CD14-positive monocyte (primary cell): ENCODE measurements at regions not wholly inside any gene's neighbourhood (a gene's known extent, or its start where the extent isn't known, plus 50 kb on each side); places are given as distances from the start of the nearest gene placed in this dataset.

Experiments used
- DNase-seq, 3 donors: peaks; one replicate each; pipeline ENCODE4 v3.0.0-alpha.2; 2011 to 2022
- H2AFZ ChIP-seq: 2 replicates; pipeline ENCODE4 v1.6.0; 2012; ENCODE audit warnings: mild to moderate bottlenecking, low read depth, low read length, inconsistent platforms; ENCODE audit not compliant: insufficient read depth, poor library complexity, severe bottlenecking
- H3K27ac ChIP-seq, 2 donors: 1 replicate in 1 of 2; 2 replicates in 1 of 2; pipeline ENCODE4 v1.5.1; 2012 to 2013; ENCODE audit warnings: low read length in 2 of 2, control low read depth in 1 of 2, inconsistent platforms in 1 of 2, low read depth in 1 of 2, mild to moderate bottlenecking in 1 of 2
- H3K27me3 ChIP-seq, 2 donors: one replicate each; pipeline versions ENCODE4 v1.6.0 to v1.6.1; 2011 to 2013; ENCODE audit warnings: low read length in 2 of 2; ENCODE audit not compliant: control insufficient read depth in 2 of 2, insufficient read depth in 2 of 2
- H3K36me3 ChIP-seq, 2 donors: replicated peaks in 1 of 2; 1 replicate in 1 of 2; 2 replicates in 1 of 2; pipeline versions ENCODE4 v1.5.1 to v1.6.1; 2012 to 2013; ENCODE audit warnings: low read length in 2 of 2, control low read depth in 1 of 2, inconsistent platforms in 1 of 2, mild to moderate bottlenecking in 1 of 2; ENCODE audit not compliant: insufficient read depth in 2 of 2, control insufficient read depth in 1 of 2
- H3K4me1 ChIP-seq, 2 donors: 1 replicate in 1 of 2; 2 replicates in 1 of 2; pipeline versions ENCODE4 v1.5.1 to v1.6.1; 2012 to 2013; ENCODE audit warnings: low read length in 2 of 2, control low read depth in 1 of 2, inconsistent platforms in 1 of 2, mild to moderate bottlenecking in 1 of 2, moderate library complexity in 1 of 2; ENCODE audit not compliant: insufficient read depth in 2 of 2, control insufficient read depth in 1 of 2
- H3K4me2 ChIP-seq: replicated peaks from 2 replicates; pipeline ENCODE3; 2012; ENCODE audit warnings: low read length, moderate library complexity, mild to moderate bottlenecking; ENCODE audit not compliant: poor library complexity, severe bottlenecking; ENCODE audit errors: extremely low read depth
- H3K4me3 ChIP-seq, 3 experiments: fragments of 200-600 bp in 1 of 3; sonication (generic) in 1 of 3; replicated peaks in 1 of 3; 1 replicate in 2 of 3; 2 replicates in 1 of 3; pipeline ENCODE4 v1.5.1; 2011 to 2013; ENCODE audit warnings: low read length in 3 of 3, mild to moderate bottlenecking in 3 of 3, control low read depth in 2 of 3, low read depth in 2 of 3, inconsistent platforms in 1 of 3, moderate library complexity in 1 of 3
- H3K79me2 ChIP-seq: 2 replicates; pipeline ENCODE4 v1.6.0; 2012; ENCODE audit warnings: mild to moderate bottlenecking, control low read depth, inconsistent platforms, low read length, moderate library complexity; ENCODE audit not compliant: insufficient read depth
- H3K9ac ChIP-seq: 2 replicates; pipeline ENCODE4 v1.6.0; 2017; ENCODE audit warnings: low read length, mild to moderate bottlenecking; ENCODE audit not compliant: insufficient read depth, poor library complexity, severe bottlenecking
- H3K9me3 ChIP-seq, 2 donors: replicated peaks in 1 of 2; 1 replicate in 1 of 2; 2 replicates in 1 of 2; pipeline versions ENCODE4 v1.5.1 to v1.6.1; 2012 to 2013; ENCODE audit warnings: low read length in 2 of 2, control low read depth in 1 of 2; ENCODE audit not compliant: control insufficient read depth in 1 of 2, insufficient read depth in 1 of 2
- H4K20me1 ChIP-seq: 2 replicates; pipeline ENCODE4 v1.6.0; 2012; ENCODE audit warnings: mild to moderate bottlenecking, low read length, control low read depth, moderate library complexity; ENCODE audit not compliant: insufficient read depth
- H3K27ac Mint-ChIP-seq, 7 donors: one replicate each; pipeline ENCODE4 v1.8.0; 2020; ENCODE audit warnings: mild to moderate bottlenecking in 7 of 7, mixed read lengths in 7 of 7, moderate library complexity in 6 of 7, inconsistent platforms in 2 of 7
- H3K27me3 Mint-ChIP-seq, 3 donors: one replicate each; pipeline ENCODE4 v1.8.0; 2021 to 2022; ENCODE audit warnings: low read depth in 3 of 3, mild to moderate bottlenecking in 3 of 3, mixed read lengths in 3 of 3, moderate library complexity in 3 of 3, inconsistent platforms in 1 of 3
- H3K36me3 Mint-ChIP-seq, 2 donors: one replicate each; pipeline ENCODE4 v1.8.0; 2020; ENCODE audit warnings: mixed read lengths in 2 of 2, inconsistent platforms in 1 of 2, mild to moderate bottlenecking in 1 of 2
- H3K4me1 Mint-ChIP-seq: one replicate; pipeline ENCODE4 v1.8.0; 2020; ENCODE audit warnings: mild to moderate bottlenecking, mixed read lengths
- H3K4me3 Mint-ChIP-seq, 2 donors: one replicate each; pipeline ENCODE4 v1.8.0; 2020; ENCODE audit warnings: mild to moderate bottlenecking in 2 of 2, mixed read lengths in 2 of 2, moderate library complexity in 1 of 2
- H3K9me3 Mint-ChIP-seq, 7 donors: one replicate each; pipeline ENCODE4 v1.8.0; 2020 to 2022; ENCODE audit warnings: mixed read lengths in 7 of 7, mild to moderate bottlenecking in 6 of 7, moderate library complexity in 6 of 7, inconsistent platforms in 2 of 7
- CTCF ChIP-seq: fragments of 200-600 bp; IDR thresholded peaks from one replicate; pipeline ENCODE4 v1.8.0; 2022; ENCODE audit warnings: antibody characterized with exemption, mild to moderate bottlenecking
- WGBS: methylation state at CpG from one replicate; pipeline ENCODE4 v1.1.5; 2013; ENCODE audit warnings: missing lambda C conversion rate; ENCODE audit not compliant: insufficient coverage; 5-methylcytosine and 5-hydroxymethylcytosine counted together
- intact Hi-C, 2 donors: fragments of 100-400 bp; cut with micrococcal nuclease; formaldehyde crosslinking; loops; one replicate each; pipeline versions ENCODE4 v1.15.0 to v1.15.1; 2023

GRCh38 chr6:135566311-135567068 lies 69.0 kb upstream of the AHI1 start:
- no peaks in the 10 kb centered on the region for H3K9me3 Mint-ChIP-seq

DNA sequence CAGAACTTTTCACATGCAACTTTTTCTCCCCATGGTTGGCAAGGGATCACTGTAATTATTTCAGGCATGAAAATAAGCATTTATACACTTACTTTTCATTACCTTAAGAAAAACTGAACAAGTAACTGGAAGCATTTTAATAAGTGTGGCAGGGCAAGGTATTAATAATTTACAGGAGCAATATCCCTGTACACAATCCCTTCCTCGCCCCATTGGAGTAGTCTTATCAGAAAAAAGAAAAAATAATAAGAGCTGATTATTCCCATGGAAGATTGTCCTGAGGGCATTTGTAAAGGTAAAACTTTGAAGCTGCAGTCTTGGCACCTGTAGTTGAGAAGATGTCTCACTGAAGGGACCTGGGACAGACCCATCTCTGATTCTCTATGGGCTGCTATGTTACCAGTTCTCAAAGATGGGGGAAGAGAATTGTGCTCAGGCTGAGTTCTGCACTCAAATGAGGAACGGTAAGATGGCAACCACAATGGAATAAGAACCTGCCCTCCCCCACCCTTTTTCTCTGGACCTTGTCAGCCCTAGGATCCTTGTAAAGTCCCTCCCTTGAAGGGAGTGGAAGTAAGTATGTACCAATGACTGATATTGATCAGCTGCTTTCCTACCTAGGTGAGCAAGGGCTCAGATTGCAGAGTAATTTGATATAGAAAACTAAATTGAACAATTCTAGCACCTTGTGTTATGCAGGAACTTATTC lies 70.0 kb upstream of the AHI1 start:
- H3K36me3 ChIP-seq = no peaks in the 10 kb centered on the region
- no peak overlapping the region for H3K4me3 ChIP-seq
- H3K27ac Mint-ChIP-seq = no peak overlapping the region

More at GRCh38 chr6:135566311-135567068, 69.0 kb upstream of the AHI1 start:
- no peaks in the 10 kb centered on the region for H3K36me3 ChIP-seq
- H2AFZ ChIP-seq = no peak overlapping the region
- no peaks in the 10 kb centered on the region for H4K20me1 ChIP-seq
- no peaks in the 10 kb centered on the region for H3K9me3 ChIP-seq
- no peak overlapping the region for H3K27ac ChIP-seq
- peaks cover 5% of the 10 kb centered on the region for H3K4me1 Mint-ChIP-seq
- no peak for TF ChIP-seq CTCF
- H3K27ac Mint-ChIP-seq = no peak overlapping the region
- intact Hi-C loops = no loop called here
- WGBS = 100% methylated on average over 2 of the region's 7 CpGs
- no peak overlapping the region for H3K4me3 ChIP-seq
- H3K27me3 ChIP-seq = no peaks in the 10 kb centered on the region
- no peak overlapping the region for H3K4me3 Mint-ChIP-seq
- H3K36me3 Mint-ChIP-seq = no peaks in the 10 kb centered on the region
- no peaks in the 10 kb centered on the region for H3K79me2 ChIP-seq
- DNase-seq = no peak
- no peak overlapping the region for H3K4me2 ChIP-seq
- H3K9ac ChIP-seq = no peak overlapping the region
- H3K27me3 Mint-ChIP-seq = peaks cover 0 to 6% (median 2%) of the 10 kb centered on the region in 3 donors
- no peaks in the 10 kb centered on the region for H3K4me1 ChIP-seq

More for the DNA sequence above, 70.0 kb upstream of the AHI1 start:
- Histone ChIP-seq H3K9ac (no peak overlapping the region), H3K27ac (no peak overlapping the region), H2AFZ (no peak overlapping the region), H3K4me1 (no peaks in the 10 kb centered on the region), H3K79me2 (no peaks in the 10 kb centered on the region), H3K4me2 (no peak overlapping the region), H4K20me1 (no peaks in the 10 kb centered on the region), H3K27me3 (no peaks in the 10 kb centered on the region), H3K9me3 (no peaks in the 10 kb centered on the region)
- Mint-ChIP-seq H3K27me3 (peaks cover 0 to 6% (median 2%) of the 10 kb centered on the region in 3 donors), H3K36me3 (no peaks in the 10 kb centered on the region), H3K4me3 (no peak overlapping the region), H3K9me3 (no peaks in the 10 kb centered on the region), H3K4me1 (peaks cover 5% of the 10 kb centered on the region)
- no CpG with 5 or more reads among the region's 2 CpGs for WGBS
- TF ChIP-seq CTCF = no peak
- intact Hi-C loops = no loop called here
- no peak for DNase-seq
